Activated T-cell treated with anti-CD3 and anti-CD28 coated beads, Interleukin-2, amount 50 U/mL, for 4 hours (primary cell): ENCODE measurements at regions not wholly inside any gene's neighbourhood (a gene's known extent, or its start where the extent isn't known, plus 50 kb on each side); places are given as distances from the start of the nearest gene placed in this dataset.
A peak's percentile ranks its signal among the peaks of the same experiment; 100 is the strongest.

ENCODE experiments used
- ATAC-seq, 2 donors: fragments of 200-7000 bp; cut with Tn5 transposase; one replicate each; pipeline ENCODE4 v1.10.0; 2021
- DNase-seq: peaks from one replicate; pipeline ENCODE4 v3.0.0-alpha.2; 2020
- H3K27me3 Mint-ChIP-seq: one replicate; pipeline ENCODE4 v1.8.0; 2021; ENCODE audit warnings: low read depth, mixed read lengths
- H3K36me3 Mint-ChIP-seq: one replicate; pipeline ENCODE4 v1.8.0; 2022; ENCODE audit warnings: mixed read lengths; ENCODE audit not compliant: insufficient read depth
- H3K4me1 Mint-ChIP-seq: one replicate; pipeline ENCODE4 v1.8.0; 2021; ENCODE audit warnings: low read depth, mixed read lengths
- H3K4me3 Mint-ChIP-seq: one replicate; pipeline ENCODE4 v1.8.0; 2021; ENCODE audit warnings: mild to moderate bottlenecking, moderate library complexity, mixed read lengths
- H3K9me3 Mint-ChIP-seq: one replicate; pipeline ENCODE4 v1.8.0; 2021; ENCODE audit warnings: mixed read lengths

GRCh38 chr5:77893225-77893860 is 117.2 kb upstream of the TBCA start:
- H3K4me3 Mint-ChIP-seq: no peak overlapping the region
- no peak for DNase-seq
- H3K27me3 Mint-ChIP-seq: no peaks in the 10 kb centered on the region
- H3K4me1 Mint-ChIP-seq: no peaks in the 10 kb centered on the region
- no peaks in the 10 kb centered on the region for H3K36me3 Mint-ChIP-seq
- ATAC-seq: peak in 1 of 2 donors; percentile 23
- no peaks in the 10 kb centered on the region for H3K9me3 Mint-ChIP-seq

- no peaks in the 10 kb centered on the region for H3K27me3 Mint-ChIP-seq
- H3K4me1 Mint-ChIP-seq: no peaks in the 10 kb centered on the region
- DNase-seq (no peak), ATAC-seq (no peak)
- H3K9me3 Mint-ChIP-seq: no peaks in the 10 kb centered on the region
- H3K36me3 Mint-ChIP-seq: no peaks in the 10 kb centered on the region
- no peak overlapping the region for H3K4me3 Mint-ChIP-seq
Observed at GRCh38 chr5:77892061-77893010, 116.2 kb upstream of the TBCA start.

DNA sequence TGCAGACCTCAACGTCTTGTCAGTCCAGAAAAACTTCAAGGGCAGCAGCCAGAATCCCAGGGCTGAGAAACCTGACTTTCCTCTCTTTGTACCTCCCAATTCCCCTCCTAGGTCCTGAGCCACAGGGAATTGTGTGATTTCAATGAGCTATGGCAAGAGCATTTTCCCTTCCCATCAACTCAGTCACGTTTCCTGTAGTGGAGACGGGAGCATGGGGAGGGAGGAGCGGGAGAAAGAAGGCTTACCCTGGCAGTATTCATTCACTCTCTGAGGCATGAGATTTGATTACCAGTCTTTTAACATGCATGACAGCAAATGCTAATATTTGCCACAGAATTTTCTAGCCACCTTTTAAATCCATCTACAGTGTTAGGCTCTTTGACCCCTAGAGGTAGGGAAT is 109.4 kb upstream of the TBCA start:
- no peak overlapping the region for H3K4me3 Mint-ChIP-seq
- DNase-seq (no peak), ATAC-seq (no peak)
- H3K9me3 Mint-ChIP-seq: no peaks in the 10 kb centered on the region
- no peaks in the 10 kb centered on the region for H3K4me1 Mint-ChIP-seq
- H3K27me3 Mint-ChIP-seq: peaks cover 15% of the 10 kb centered on the region
- no peaks in the 10 kb centered on the region for H3K36me3 Mint-ChIP-seq

DNA sequence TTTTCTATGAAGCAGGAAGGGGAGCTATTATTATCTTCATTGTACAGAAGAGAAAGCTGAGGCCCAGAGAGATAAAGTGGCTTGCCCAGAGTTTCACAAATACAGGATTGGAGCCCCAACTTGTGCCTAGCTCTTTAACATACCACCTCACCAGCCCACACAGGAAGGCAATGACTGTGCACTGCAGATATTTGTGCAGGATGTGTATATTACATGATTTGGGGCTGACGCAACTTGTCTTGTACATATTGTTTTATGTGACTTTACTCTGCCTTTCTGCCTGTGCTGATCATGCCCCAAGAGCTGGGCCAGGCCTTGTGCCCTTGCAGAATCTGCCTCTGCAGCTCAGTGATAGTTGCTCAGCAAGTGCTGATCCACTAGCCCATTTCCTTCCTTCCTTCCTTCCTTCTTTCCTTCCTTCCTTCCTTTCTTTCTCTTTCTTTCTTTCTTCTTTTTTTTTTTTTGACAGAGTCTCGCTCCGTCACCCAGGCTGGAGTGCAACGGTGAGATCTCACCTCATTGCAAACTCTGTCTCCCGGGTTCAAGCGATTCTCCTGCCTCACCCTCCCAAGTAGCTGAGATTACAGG is 106.6 kb upstream of the TBCA start:
- no peaks in the 10 kb centered on the region for H3K4me1 Mint-ChIP-seq
- H3K4me3 Mint-ChIP-seq: no peak overlapping the region
- DNase-seq (no peak), ATAC-seq (peak; percentile 53 to 60)
- peaks cover 15% of the 10 kb centered on the region for H3K27me3 Mint-ChIP-seq
- H3K36me3 Mint-ChIP-seq: no peaks in the 10 kb centered on the region
- no peaks in the 10 kb centered on the region for H3K9me3 Mint-ChIP-seq

- Mint-ChIP-seq H3K4me3 (no peak overlapping the region), H3K27me3 (peaks cover 15% of the 10 kb centered on the region), H3K36me3 (no peaks in the 10 kb centered on the region), H3K4me1 (no peaks in the 10 kb centered on the region), H3K9me3 (no peaks in the 10 kb centered on the region)
- ATAC-seq (no peak), DNase-seq (no peak)
Observed at GRCh38 chr5:77881528-77881927, 105.4 kb upstream of the TBCA start.

- Mint-ChIP-seq H3K36me3 (no peaks in the 10 kb centered on the region), H3K27me3 (peaks cover 2% of the 10 kb centered on the region), H3K9me3 (no peaks in the 10 kb centered on the region), H3K4me1 (no peaks in the 10 kb centered on the region), H3K4me3 (no peak overlapping the region)
- ATAC-seq: no peak
- no peak for DNase-seq
Observed at GRCh38 chr5:77877516-77878355, 101.6 kb upstream of the TBCA start.

DNA sequence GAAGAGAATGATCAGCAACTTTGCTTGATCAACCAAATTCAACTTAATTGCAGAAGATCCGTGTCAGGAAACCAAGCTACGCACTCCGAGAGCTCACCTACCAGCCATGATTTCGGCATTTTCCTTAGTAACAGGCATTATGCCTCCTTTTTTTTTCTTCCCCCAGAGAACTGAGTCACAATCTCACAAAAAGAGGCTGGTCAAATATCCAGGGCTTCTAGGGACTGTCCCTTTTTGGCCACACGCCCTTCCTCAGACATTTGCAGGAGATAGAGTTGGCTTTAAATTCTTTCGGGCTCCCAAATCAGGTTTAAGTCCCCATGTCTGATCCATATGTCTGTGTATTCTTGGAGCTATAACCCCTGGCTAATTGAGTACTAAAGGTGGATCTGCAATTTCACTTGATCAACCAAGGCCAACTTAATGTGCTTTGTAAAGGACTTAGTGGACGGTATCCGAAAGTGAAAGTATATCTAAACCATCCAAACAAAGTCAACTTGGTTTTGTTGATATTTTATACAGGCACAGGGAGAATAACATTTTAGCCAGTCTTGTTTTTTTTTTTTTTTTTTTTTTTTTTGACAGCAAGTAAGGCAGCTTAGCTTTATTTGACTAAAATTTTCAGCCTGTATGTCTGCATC is 100.8 kb upstream of the TBCA start:
- no peak for ATAC-seq
- DNase-seq: no peak
- peaks cover 2% of the 10 kb centered on the region for H3K27me3 Mint-ChIP-seq
- no peaks in the 10 kb centered on the region for H3K36me3 Mint-ChIP-seq
- no peak overlapping the region for H3K4me3 Mint-ChIP-seq
- no peaks in the 10 kb centered on the region for H3K4me1 Mint-ChIP-seq
- no peaks in the 10 kb centered on the region for H3K9me3 Mint-ChIP-seq

GRCh38 chr5:77876316-77876715 is 100.2 kb upstream of the TBCA start:
- no peak for ATAC-seq
- no peaks in the 10 kb centered on the region for H3K36me3 Mint-ChIP-seq
- H3K4me3 Mint-ChIP-seq: no peak overlapping the region
- no peaks in the 10 kb centered on the region for H3K4me1 Mint-ChIP-seq
- no peak for DNase-seq
- H3K27me3 Mint-ChIP-seq: peaks cover 2% of the 10 kb centered on the region
- H3K9me3 Mint-ChIP-seq: no peaks in the 10 kb centered on the region

- H3K4me3 Mint-ChIP-seq: no peak overlapping the region
- no peak for DNase-seq
- no peaks in the 10 kb centered on the region for H3K9me3 Mint-ChIP-seq
- H3K36me3 Mint-ChIP-seq: no peaks in the 10 kb centered on the region
- peaks cover 2% of the 10 kb centered on the region for H3K27me3 Mint-ChIP-seq
- H3K4me1 Mint-ChIP-seq: no peaks in the 10 kb centered on the region
- no peak for ATAC-seq
Observed at GRCh38 chr5:77874691-77875090, 98.6 kb upstream of the TBCA start.

GRCh38 chr5:77873239-77873638 is 97.1 kb upstream of the TBCA start:
- Mint-ChIP-seq H3K4me3 (no peak overlapping the region), H3K9me3 (no peaks in the 10 kb centered on the region)

DNA sequence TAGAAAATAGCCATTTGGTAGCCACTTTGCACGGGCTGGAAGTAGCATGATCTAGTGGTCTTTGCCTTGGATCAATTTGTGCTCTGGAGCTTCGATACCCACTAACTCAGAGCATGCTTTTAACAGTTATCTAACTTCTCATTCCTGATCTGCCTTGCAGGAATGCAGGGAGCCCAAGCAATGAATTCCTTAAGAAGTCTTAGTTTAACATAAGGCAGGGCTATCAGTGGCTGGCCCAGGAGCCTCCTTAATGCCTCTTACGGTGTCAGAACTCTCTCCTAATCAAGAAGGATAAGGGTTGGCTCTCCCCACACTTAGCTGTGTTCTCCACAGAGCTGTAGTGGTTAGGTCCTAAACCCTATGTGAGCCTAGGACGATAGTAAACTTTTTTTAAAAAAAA is 95.8 kb upstream of the TBCA start:
- no peak for DNase-seq
- H3K9me3 Mint-ChIP-seq: no peaks in the 10 kb centered on the region
- H3K27me3 Mint-ChIP-seq: peaks cover 2% of the 10 kb centered on the region
- H3K4me1 Mint-ChIP-seq: no peaks in the 10 kb centered on the region
- ATAC-seq: no peak
- H3K4me3 Mint-ChIP-seq: no peak overlapping the region
- H3K36me3 Mint-ChIP-seq: no peaks in the 10 kb centered on the region

More at GRCh38 chr5:77873239-77873638, 97.1 kb upstream of the TBCA start:
- Mint-ChIP-seq H3K36me3 (no peaks in the 10 kb centered on the region), H3K27me3 (peaks cover 2% of the 10 kb centered on the region), H3K4me1 (no peaks in the 10 kb centered on the region)
- no peak for DNase-seq
- ATAC-seq: no peak

- H3K27me3 Mint-ChIP-seq: peaks cover 2% of the 10 kb centered on the region
- DNase-seq (no peak), ATAC-seq (no peak)
- H3K4me3 Mint-ChIP-seq: no peak overlapping the region
- no peaks in the 10 kb centered on the region for H3K36me3 Mint-ChIP-seq
- no peaks in the 10 kb centered on the region for H3K4me1 Mint-ChIP-seq
- no peaks in the 10 kb centered on the region for H3K9me3 Mint-ChIP-seq
Observed at GRCh38 chr5:77871016-77871415, 94.9 kb upstream of the TBCA start.

GRCh38 chr5:77869116-77869798 is 93.1 kb upstream of the TBCA start:
- Mint-ChIP-seq H3K27me3 (peaks cover 2% of the 10 kb centered on the region), H3K4me3 (no peak overlapping the region), H3K4me1 (no peaks in the 10 kb centered on the region), H3K9me3 (no peaks in the 10 kb centered on the region), H3K36me3 (no peaks in the 10 kb centered on the region)
- DNase-seq: no peak
- no peak for ATAC-seq
